ENCODE measurements at regions not wholly inside any gene's neighbourhood (a gene's known extent, or its start where the extent isn't known, plus 50 kb on each side); places are given as distances from the start of the nearest gene placed in this dataset.
"Not testable (repeated sequence)": the region's sequence is repeated elsewhere in the genome, so short reads cannot be mapped to it uniquely, and the experiment has no call there.

GRCh38 chrX:124181515-124181914 is 150.9 kb upstream of the TEX13D start:
- H3K4me3 ChIP-seq; H3K36me3 ChIP-seq; H3K27me3 ChIP-seq (replicated peaks; ENCODE audit: insufficient read depth); DNase-seq (ENCODE audit: low spot score); H3K4me1 ChIP-seq (replicated peaks); intact Hi-C loops (cut with DNase I); H3K27ac ChIP-seq; H3K9me3 ChIP-seq: not testable (repeated sequence)
- WGBS = 95% methylated on average over 8 of the region's 8 CpGs

GRCh38 chrX:124190440-124190839 is 142.0 kb upstream of the TEX13D start:
- DNase-seq (ENCODE audit: low spot score) = no peak
- Histone ChIP-seq H3K27me3 (replicated peaks; ENCODE audit: insufficient read depth) (no peaks in the 10 kb centered on the region), H3K4me1 (replicated peaks) (no peaks in the 10 kb centered on the region), H3K4me3 (no peak overlapping the region), H3K9me3 (no peaks in the 10 kb centered on the region), H3K27ac (no peak overlapping the region), H3K36me3 (no peaks in the 10 kb centered on the region)
- WGBS = 78% methylated on average over 2 of the region's 2 CpGs
- intact Hi-C loops (cut with DNase I) = no loop called here
- TF ChIP-seq POLR2AphosphoS5 (IDR thresholded peaks at IDR 0.05) = no peak
- TF ChIP-seq, protein P1, sequence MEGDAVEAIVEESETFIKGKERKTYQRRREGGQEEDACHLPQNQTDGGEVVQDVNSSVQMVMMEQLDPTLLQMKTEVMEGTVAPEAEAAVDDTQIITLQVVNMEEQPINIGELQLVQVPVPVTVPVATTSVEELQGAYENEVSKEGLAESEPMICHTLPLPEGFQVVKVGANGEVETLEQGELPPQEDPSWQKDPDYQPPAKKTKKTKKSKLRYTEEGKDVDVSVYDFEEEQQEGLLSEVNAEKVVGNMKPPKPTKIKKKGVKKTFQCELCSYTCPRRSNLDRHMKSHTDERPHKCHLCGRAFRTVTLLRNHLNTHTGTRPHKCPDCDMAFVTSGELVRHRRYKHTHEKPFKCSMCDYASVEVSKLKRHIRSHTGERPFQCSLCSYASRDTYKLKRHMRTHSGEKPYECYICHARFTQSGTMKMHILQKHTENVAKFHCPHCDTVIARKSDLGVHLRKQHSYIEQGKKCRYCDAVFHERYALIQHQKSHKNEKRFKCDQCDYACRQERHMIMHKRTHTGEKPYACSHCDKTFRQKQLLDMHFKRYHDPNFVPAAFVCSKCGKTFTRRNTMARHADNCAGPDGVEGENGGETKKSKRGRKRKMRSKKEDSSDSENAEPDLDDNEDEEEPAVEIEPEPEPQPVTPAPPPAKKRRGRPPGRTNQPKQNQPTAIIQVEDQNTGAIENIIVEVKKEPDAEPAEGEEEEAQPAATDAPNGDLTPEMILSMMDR (IDR thresholded peaks at IDR 0.05) = no peak
- TF ChIP-seq POLR2A (IDR thresholded peaks at IDR 0.05) = no peak

- no peaks in the 10 kb centered on the region for H3K36me3 ChIP-seq
- H3K4me1 ChIP-seq (replicated peaks) = no peaks in the 10 kb centered on the region
- intact Hi-C loops (cut with DNase I) = no loop called here
- H3K27ac ChIP-seq = no peak overlapping the region
- no peaks in the 10 kb centered on the region for H3K9me3 ChIP-seq
- no peak overlapping the region for H3K4me3 ChIP-seq
- no peak for DNase-seq (ENCODE audit: low spot score)
- WGBS = 85% methylated on average over 4 of the region's 5 CpGs
- no peaks in the 10 kb centered on the region for H3K27me3 ChIP-seq (replicated peaks; ENCODE audit: insufficient read depth)
- TF ChIP-seq POLR2A (IDR thresholded peaks at IDR 0.05) (no peak), POLR2AphosphoS5 (IDR thresholded peaks at IDR 0.05) (no peak)
- TF ChIP-seq, protein P1 (IDR thresholded peaks at IDR 0.05) = no peak
Observed at GRCh38 chrX:124194199-124194598, 138.3 kb upstream of the TEX13D start.

DNA sequence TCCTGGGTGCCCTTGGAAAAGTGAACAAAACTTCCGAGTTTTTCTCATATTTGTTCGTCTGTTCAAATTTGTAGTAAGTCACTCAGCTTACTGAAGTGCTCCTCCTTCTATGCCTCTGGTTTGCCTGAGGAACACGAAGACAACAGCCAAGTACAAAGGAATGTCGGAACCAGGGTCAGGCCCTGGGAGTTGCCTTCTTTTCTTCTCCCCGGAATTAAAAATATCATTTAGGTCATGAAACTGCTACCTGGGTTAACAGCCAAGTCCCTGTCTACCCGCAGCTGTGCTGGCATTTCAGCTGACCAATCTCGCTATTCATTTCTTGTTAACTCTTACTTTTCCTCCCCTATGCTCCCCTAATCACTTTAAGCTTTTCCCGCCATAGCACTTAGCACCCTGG is 137.6 kb upstream of the TEX13D start:
- no peaks in the 10 kb centered on the region for H3K27me3 ChIP-seq (replicated peaks; ENCODE audit: insufficient read depth)
- H3K4me3 ChIP-seq = no peak overlapping the region
- H3K27ac ChIP-seq = no peak overlapping the region
- no peaks in the 10 kb centered on the region for H3K9me3 ChIP-seq
- H3K4me1 ChIP-seq (replicated peaks) = no peaks in the 10 kb centered on the region
- 43% methylated on average over 8 of the region's 8 CpGs for WGBS
- no peak for DNase-seq (ENCODE audit: low spot score)
- intact Hi-C loops (cut with DNase I) = no loop called here
- no peaks in the 10 kb centered on the region for H3K36me3 ChIP-seq
- TF ChIP-seq, protein P1 (IDR thresholded peaks at IDR 0.05) = no peak
- TF ChIP-seq POLR2A (IDR thresholded peaks at IDR 0.05) (no peak), POLR2AphosphoS5 (IDR thresholded peaks at IDR 0.05) (no peak)

DNA sequence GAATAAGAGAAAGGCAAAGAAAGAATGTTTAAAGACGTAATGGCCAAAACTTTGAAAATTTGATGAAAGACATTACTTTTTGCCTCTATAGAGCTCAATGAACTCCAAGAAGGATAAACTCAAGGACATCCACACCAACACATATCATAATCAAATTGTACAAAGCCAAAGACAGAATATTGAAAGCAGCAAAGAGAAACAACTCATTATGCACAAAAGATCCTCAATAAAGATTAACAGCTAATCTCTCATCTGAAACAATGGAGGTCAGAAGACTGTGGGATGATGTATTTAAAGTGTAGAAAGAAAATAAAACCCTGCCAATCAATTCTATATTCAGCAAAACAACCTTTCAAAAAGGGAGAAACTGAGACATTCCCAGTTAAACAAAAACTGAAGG is 129.1 kb upstream of the TEX13D start:
- H3K9me3 ChIP-seq = no peaks in the 10 kb centered on the region
- whole genome bisulfite sequencing = 86% methylated on average over 1 of the region's 1 CpG

More for the DNA sequence above, 129.1 kb upstream of the TEX13D start:
- Histone ChIP-seq H3K36me3 (no peaks in the 10 kb centered on the region), H3K4me3 (no peak overlapping the region), H3K4me1 (replicated peaks) (no peaks in the 10 kb centered on the region), H3K27ac (no peak overlapping the region), H3K27me3 (replicated peaks; ENCODE audit: insufficient read depth) (no peaks in the 10 kb centered on the region)
- no peak for TF ChIP-seq POLR2A (IDR thresholded peaks at IDR 0.05)
- TF ChIP-seq, protein P1 (IDR thresholded peaks at IDR 0.05) = no peak
- no peak for TF ChIP-seq POLR2AphosphoS5 (IDR thresholded peaks at IDR 0.05)
- DNase-seq (ENCODE audit: low spot score) = no peak
- intact Hi-C loops (cut with DNase I) = no loop called here
